ENCODE measurements at regions not wholly inside any gene's neighbourhood (a gene's known extent, or its start where the extent isn't known, plus 50 kb on each side); places are given as distances from the start of the nearest gene placed in this dataset.

- no peaks in the 10 kb centered on the region for H4K20me1 ChIP-seq (ENCODE audit: insufficient read depth)
- POLR2A ChIA-PET = no interaction called here
- CTCF ChIA-PET = no interaction called here
- no peak overlapping the region for H3K4me2 ChIP-seq
- H3K27me3 ChIP-seq (ENCODE audit: insufficient read depth) = no peaks in the 10 kb centered on the region; the same call in 1 of the 2 replicates
- 87% methylated on average over 7 of the region's 9 CpGs for WGBS (ENCODE audit: low lambda C conversion rate)
- H2AFZ ChIP-seq (ENCODE audit: low read depth) = no peak overlapping the region
- TF ChIP-seq NRF1 (IDR thresholded peaks at IDR 0.05; ENCODE audit: low read depth, low read length) (no peak), ZBTB33 (IDR thresholded peaks at IDR 0.05; ENCODE audit: borderline replicate concordance, low read depth) (no peak), ELF1 (IDR thresholded peaks at IDR 0.05) (no peak), FOSL2 (IDR thresholded peaks at IDR 0.05; ENCODE audit: borderline replicate concordance, low read depth) (no peak), PBX3 (IDR thresholded peaks at IDR 0.05) (no peak), EZH2phosphoT487 (IDR thresholded peaks at IDR 0.05; ENCODE audit: borderline replicate concordance, low read depth) (no peak), RXRA (IDR thresholded peaks at IDR 0.05; ENCODE audit: borderline replicate concordance, low read depth) (no peak), MEF2A (IDR thresholded peaks at IDR 0.05; ENCODE audit: borderline replicate concordance, low read depth) (no peak)
- TF ChIP-seq, protein P1, sequence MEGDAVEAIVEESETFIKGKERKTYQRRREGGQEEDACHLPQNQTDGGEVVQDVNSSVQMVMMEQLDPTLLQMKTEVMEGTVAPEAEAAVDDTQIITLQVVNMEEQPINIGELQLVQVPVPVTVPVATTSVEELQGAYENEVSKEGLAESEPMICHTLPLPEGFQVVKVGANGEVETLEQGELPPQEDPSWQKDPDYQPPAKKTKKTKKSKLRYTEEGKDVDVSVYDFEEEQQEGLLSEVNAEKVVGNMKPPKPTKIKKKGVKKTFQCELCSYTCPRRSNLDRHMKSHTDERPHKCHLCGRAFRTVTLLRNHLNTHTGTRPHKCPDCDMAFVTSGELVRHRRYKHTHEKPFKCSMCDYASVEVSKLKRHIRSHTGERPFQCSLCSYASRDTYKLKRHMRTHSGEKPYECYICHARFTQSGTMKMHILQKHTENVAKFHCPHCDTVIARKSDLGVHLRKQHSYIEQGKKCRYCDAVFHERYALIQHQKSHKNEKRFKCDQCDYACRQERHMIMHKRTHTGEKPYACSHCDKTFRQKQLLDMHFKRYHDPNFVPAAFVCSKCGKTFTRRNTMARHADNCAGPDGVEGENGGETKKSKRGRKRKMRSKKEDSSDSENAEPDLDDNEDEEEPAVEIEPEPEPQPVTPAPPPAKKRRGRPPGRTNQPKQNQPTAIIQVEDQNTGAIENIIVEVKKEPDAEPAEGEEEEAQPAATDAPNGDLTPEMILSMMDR (IDR thresholded peaks at IDR 0.05) = no peak
- TF ChIP-seq, protein P2, sequence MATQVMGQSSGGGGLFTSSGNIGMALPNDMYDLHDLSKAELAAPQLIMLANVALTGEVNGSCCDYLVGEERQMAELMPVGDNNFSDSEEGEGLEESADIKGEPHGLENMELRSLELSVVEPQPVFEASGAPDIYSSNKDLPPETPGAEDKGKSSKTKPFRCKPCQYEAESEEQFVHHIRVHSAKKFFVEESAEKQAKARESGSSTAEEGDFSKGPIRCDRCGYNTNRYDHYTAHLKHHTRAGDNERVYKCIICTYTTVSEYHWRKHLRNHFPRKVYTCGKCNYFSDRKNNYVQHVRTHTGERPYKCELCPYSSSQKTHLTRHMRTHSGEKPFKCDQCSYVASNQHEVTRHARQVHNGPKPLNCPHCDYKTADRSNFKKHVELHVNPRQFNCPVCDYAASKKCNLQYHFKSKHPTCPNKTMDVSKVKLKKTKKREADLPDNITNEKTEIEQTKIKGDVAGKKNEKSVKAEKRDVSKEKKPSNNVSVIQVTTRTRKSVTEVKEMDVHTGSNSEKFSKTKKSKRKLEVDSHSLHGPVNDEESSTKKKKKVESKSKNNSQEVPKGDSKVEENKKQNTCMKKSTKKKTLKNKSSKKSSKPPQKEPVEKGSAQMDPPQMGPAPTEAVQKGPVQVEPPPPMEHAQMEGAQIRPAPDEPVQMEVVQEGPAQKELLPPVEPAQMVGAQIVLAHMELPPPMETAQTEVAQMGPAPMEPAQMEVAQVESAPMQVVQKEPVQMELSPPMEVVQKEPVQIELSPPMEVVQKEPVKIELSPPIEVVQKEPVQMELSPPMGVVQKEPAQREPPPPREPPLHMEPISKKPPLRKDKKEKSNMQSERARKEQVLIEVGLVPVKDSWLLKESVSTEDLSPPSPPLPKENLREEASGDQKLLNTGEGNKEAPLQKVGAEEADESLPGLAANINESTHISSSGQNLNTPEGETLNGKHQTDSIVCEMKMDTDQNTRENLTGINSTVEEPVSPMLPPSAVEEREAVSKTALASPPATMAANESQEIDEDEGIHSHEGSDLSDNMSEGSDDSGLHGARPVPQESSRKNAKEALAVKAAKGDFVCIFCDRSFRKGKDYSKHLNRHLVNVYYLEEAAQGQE (IDR thresholded peaks at IDR 0.05; ENCODE audit: low read depth, low read length) = no peak
- no peaks in the 10 kb centered on the region for H3K9me3 ChIP-seq
- peaks cover 0 to 2% of the 10 kb centered on the region in 2 experiments; a peak in 1 of 4 replicates for H3K4me1 ChIP-seq (ENCODE audit: control insufficient read depth in 1 of 2, insufficient read depth in 2 of 2, low read depth in 1 of 2, low read length in 1 of 2)
- no peak overlapping the region for H3K4me3 ChIP-seq (ENCODE audit: low read depth in 2 of 2, low read length in 1 of 2)
- no peak overlapping the region for H3K9ac ChIP-seq
- no peaks in the 10 kb centered on the region for H3K9me2 ChIP-seq
- H3F3A ChIP-seq (replicated peaks; ENCODE audit: insufficient read depth) = no peaks in the 10 kb centered on the region
- no peaks in the 10 kb centered on the region for H3K79me2 ChIP-seq (ENCODE audit: insufficient read depth)
- H3K36me3 ChIP-seq (replicated peaks in 1 of 2; ENCODE audit: control insufficient read depth in 1 of 2, insufficient read depth in 2 of 2, low read length in 1 of 2) = no peaks in the 10 kb centered on the region
- no peak overlapping the region for H3K27ac ChIP-seq (ENCODE audit: low read depth in 2 of 2, low read length in 1 of 2)
- DNase-seq = no peak
Measured at GRCh38 chr6:167226791-167227190, 64.3 kb upstream of the UNC93A start.

Data from SK-N-SH (cell line).